GM21367 (cell line): ENCODE measurements at regions not wholly inside any gene's neighbourhood (a gene's known extent, or its start where the extent isn't known, plus 50 kb on each side); places are given as distances from the start of the nearest gene placed in this dataset.
"Not testable (repeated sequence)": the region's sequence is repeated elsewhere in the genome, so short reads cannot be mapped to it uniquely, and the experiment has no call there.

Experiments
- ATAC-seq: cut with Tn5 transposase; IDR thresholded peaks from one replicate; pipeline ENCODE4 v1.9.1; 2021; ENCODE audit not compliant: unreplicated experiment

GRCh38 chr12:84502907-84503787, 409.5 kb downstream of the SLC6A15 start:
- peak; percentile 76 for ATAC-seq

- ATAC-seq: no peak
These were observed 410.3 kb downstream of the SLC6A15 start for GRCh38 chr12:84502180-84502860.

GRCh38 chr12:84497819-84498218, 414.8 kb downstream of the SLC6A15 start:
- no peak for ATAC-seq

- ATAC-seq: no peak
These were observed 416.9 kb downstream of the SLC6A15 start for GRCh38 chr12:84495711-84496110.

- no peak for ATAC-seq
These were observed 420.2 kb downstream of the SLC6A15 start for GRCh38 chr12:84492351-84492883.

- ATAC-seq: no peak
These were observed 427.8 kb downstream of the SLC6A15 start for GRCh38 chr12:84484798-84485197.

- no peak for ATAC-seq
These were observed 431.8 kb downstream of the SLC6A15 start for GRCh38 chr12:84480803-84481202.

- no peak for ATAC-seq
These were observed 442.2 kb downstream of the SLC6A15 start for GRCh38 chr12:84470361-84470760.

GRCh38 chr12:84464616-84465015, 448.0 kb downstream of the SLC6A15 start:
- ATAC-seq: no peak

- ATAC-seq: no peak
These were observed 448.7 kb downstream of the SLC6A15 start for GRCh38 chr12:84463741-84464495.

GRCh38 chr12:84455598-84455997, 457.0 kb downstream of the SLC6A15 start:
- no peak for ATAC-seq

- ATAC-seq: not testable (repeated sequence)
These were observed 466.1 kb downstream of the SLC6A15 start for GRCh38 chr12:84446478-84446877.

- no peak for ATAC-seq
These were observed 476.5 kb downstream of the SLC6A15 start for GRCh38 chr12:84436134-84436533.

GRCh38 chr12:84435682-84436081, 476.9 kb downstream of the SLC6A15 start:
- ATAC-seq: no peak

- ATAC-seq: no peak
These were observed 490.3 kb downstream of the SLC6A15 start for GRCh38 chr12:84422340-84422739.

- ATAC-seq: no peak
These were observed 491.5 kb downstream of the SLC6A15 start for GRCh38 chr12:84421103-84421502.

GRCh38 chr12:84416626-84417025, 496.0 kb downstream of the SLC6A15 start:
- no peak for ATAC-seq

- ATAC-seq: no peak
These were observed 496.7 kb downstream of the SLC6A15 start for GRCh38 chr12:84415946-84416345.

- ATAC-seq: no peak
These were observed 498.9 kb downstream of the SLC6A15 start for GRCh38 chr12:84413656-84414055.

- no peak for ATAC-seq
These were observed 500.4 kb downstream of the SLC6A15 start for GRCh38 chr12:84412226-84412625.

- no peak for ATAC-seq
These were observed 501.6 kb downstream of the SLC6A15 start for GRCh38 chr12:84411031-84411430.
